Spinal cord (tissue), 9 donors: ENCODE measurements at regions not wholly inside any gene's neighbourhood (a gene's known extent, or its start where the extent isn't known, plus 50 kb on each side); places are given as distances from the start of the nearest gene placed in this dataset.

Experiments
- DNase-seq, 6 donors: peaks; one replicate each; pipeline versions ENCODE4 v3.0.0 to v3.0.0-alpha.2; 2013 to 2015; ENCODE audit warnings: low spot score in 6 of 6, low read depth in 4 of 6
- H3K27ac ChIP-seq: one replicate; pipeline ENCODE4 v1.5.1; 2013; ENCODE audit warnings: low read depth, low read length, control low read depth
- H3K27me3 ChIP-seq: one replicate; pipeline ENCODE4 v1.6.1; 2013; ENCODE audit warnings: low read length; ENCODE audit not compliant: control insufficient read depth, insufficient read depth
- H3K36me3 ChIP-seq: one replicate; pipeline ENCODE4 v1.6.1; 2013; ENCODE audit warnings: low read length; ENCODE audit not compliant: control insufficient read depth, insufficient read depth
- H3K4me1 ChIP-seq: one replicate; pipeline ENCODE4 v1.6.1; 2013; ENCODE audit warnings: low read length; ENCODE audit not compliant: control insufficient read depth, insufficient read depth
- H3K4me3 ChIP-seq: one replicate; pipeline ENCODE4 v1.5.1; 2013; ENCODE audit warnings: low read depth, low read length, control low read depth
- H3K9me3 ChIP-seq: one replicate; pipeline ENCODE4 v1.6.1; 2013; ENCODE audit warnings: low read length; ENCODE audit not compliant: control insufficient read depth, insufficient read depth
- WGBS: methylation state at CpG from one replicate; pipeline ENCODE4 v1.1.5; 2013; ENCODE audit warnings: missing lambda C conversion rate; ENCODE audit not compliant: insufficient coverage; 5-methylcytosine and 5-hydroxymethylcytosine counted together
- donor health status: healthy.

GRCh38 chr7:33773053-33773452 is 132.3 kb upstream of the BMPER start:
- Histone ChIP-seq H3K36me3 (no peaks in the 10 kb centered on the region), H3K9me3 (no peaks in the 10 kb centered on the region), H3K4me3 (no peak overlapping the region), H3K4me1 (no peaks in the 10 kb centered on the region), H3K27ac (no peak overlapping the region), H3K27me3 (no peaks in the 10 kb centered on the region)
- no peak for DNase-seq

- peak in 3 of 6 donors; percentile 15 to 72 (median 72) for DNase-seq
- WGBS = 43% methylated on average over 2 of the region's 6 CpGs
- H3K9me3 ChIP-seq = no peaks in the 10 kb centered on the region
- H3K4me1 ChIP-seq = no peaks in the 10 kb centered on the region
- H3K4me3 ChIP-seq = no peak overlapping the region
- no peaks in the 10 kb centered on the region for H3K27me3 ChIP-seq
- H3K27ac ChIP-seq = no peak overlapping the region
- H3K36me3 ChIP-seq = no peaks in the 10 kb centered on the region
Observed at GRCh38 chr7:33774762-33775523, 130.4 kb upstream of the BMPER start.

GRCh38 chr7:33775790-33776189 is 129.5 kb upstream of the BMPER start:
- Histone ChIP-seq H3K36me3 (no peaks in the 10 kb centered on the region), H3K4me3 (no peak overlapping the region), H3K27me3 (no peaks in the 10 kb centered on the region), H3K4me1 (no peaks in the 10 kb centered on the region), H3K27ac (no peak overlapping the region), H3K9me3 (no peaks in the 10 kb centered on the region)
- WGBS = 81% methylated on average over 3 of the region's 4 CpGs
- DNase-seq = no peak

- Histone ChIP-seq H3K4me1 (no peaks in the 10 kb centered on the region), H3K27ac (no peak overlapping the region), H3K9me3 (no peaks in the 10 kb centered on the region), H3K36me3 (no peaks in the 10 kb centered on the region), H3K4me3 (no peak overlapping the region), H3K27me3 (no peaks in the 10 kb centered on the region)
- 65% methylated on average over 3 of the region's 3 CpGs for WGBS
- no peak for DNase-seq
Observed at GRCh38 chr7:33776788-33777187, 128.6 kb upstream of the BMPER start.

- no peaks in the 10 kb centered on the region for H3K9me3 ChIP-seq
- no peak overlapping the region for H3K27ac ChIP-seq
- no peak for DNase-seq
- no peaks in the 10 kb centered on the region for H3K27me3 ChIP-seq
- H3K36me3 ChIP-seq = no peaks in the 10 kb centered on the region
- no peak overlapping the region for H3K4me3 ChIP-seq
- WGBS = no CpG with 5 or more reads among the region's 2 CpGs
- H3K4me1 ChIP-seq = no peaks in the 10 kb centered on the region
Observed at GRCh38 chr7:33778195-33778594, 127.1 kb upstream of the BMPER start.

GRCh38 chr7:33779216-33779615 is 126.1 kb upstream of the BMPER start:
- Histone ChIP-seq H3K27ac (no peak overlapping the region), H3K9me3 (no peaks in the 10 kb centered on the region), H3K36me3 (no peaks in the 10 kb centered on the region), H3K4me1 (no peaks in the 10 kb centered on the region), H3K4me3 (no peak overlapping the region), H3K27me3 (no peaks in the 10 kb centered on the region)
- no peak for DNase-seq
- WGBS = 100% methylated on average over 2 of the region's 5 CpGs

GRCh38 chr7:33781167-33781566 is 124.2 kb upstream of the BMPER start:
- no peak for DNase-seq
- no peaks in the 10 kb centered on the region for H3K9me3 ChIP-seq
- H3K27ac ChIP-seq = no peak overlapping the region
- 80% methylated on average over 2 of the region's 3 CpGs for WGBS
- no peaks in the 10 kb centered on the region for H3K4me1 ChIP-seq
- no peaks in the 10 kb centered on the region for H3K36me3 ChIP-seq
- no peak overlapping the region for H3K4me3 ChIP-seq
- no peaks in the 10 kb centered on the region for H3K27me3 ChIP-seq

GRCh38 chr7:33781796-33782195 is 123.5 kb upstream of the BMPER start:
- H3K27me3 ChIP-seq = no peaks in the 10 kb centered on the region
- H3K9me3 ChIP-seq = no peaks in the 10 kb centered on the region
- WGBS = no CpG with 5 or more reads among the region's 3 CpGs
- no peaks in the 10 kb centered on the region for H3K36me3 ChIP-seq
- no peaks in the 10 kb centered on the region for H3K4me1 ChIP-seq
- DNase-seq = no peak
- H3K4me3 ChIP-seq = no peak overlapping the region
- no peak overlapping the region for H3K27ac ChIP-seq

- no peak for DNase-seq
- Histone ChIP-seq H3K27me3 (no peaks in the 10 kb centered on the region), H3K36me3 (no peaks in the 10 kb centered on the region), H3K27ac (no peak overlapping the region), H3K4me1 (no peaks in the 10 kb centered on the region), H3K9me3 (no peaks in the 10 kb centered on the region), H3K4me3 (no peak overlapping the region)
- no CpG with 5 or more reads among the region's 2 CpGs for WGBS
Observed at GRCh38 chr7:33784000-33784399, 121.3 kb upstream of the BMPER start.

GRCh38 chr7:33788531-33788930 is 116.8 kb upstream of the BMPER start:
- no peaks in the 10 kb centered on the region for H3K4me1 ChIP-seq
- 50% methylated on average over 2 of the region's 6 CpGs for WGBS
- H3K36me3 ChIP-seq = no peaks in the 10 kb centered on the region
- no peak overlapping the region for H3K27ac ChIP-seq
- DNase-seq = peak in 3 of 6 donors; percentile 24 to 73 (median 46)
- H3K4me3 ChIP-seq = no peak overlapping the region
- no peaks in the 10 kb centered on the region for H3K27me3 ChIP-seq
- no peaks in the 10 kb centered on the region for H3K9me3 ChIP-seq
